K562 (cell line): ENCODE measurements at regions not wholly inside any gene's neighbourhood (a gene's known extent, or its start where the extent isn't known, plus 50 kb on each side); places are given as distances from the start of the nearest gene placed in this dataset.

ENCODE experiments used
- ARHGAP35 ChIP-seq: fragments of 450-650 bp; IDR thresholded peaks from 2 replicates; pipeline ENCODE4 v1.6.1; 2018; ENCODE audit not compliant: partially characterized antibody
- BRD4 ChIP-seq: fragments of 200-600 bp; sonication (generic); IDR thresholded peaks from 2 replicates; pipeline ENCODE4 v1.6.1; 2017; ENCODE audit warnings: inconsistent platforms
- CBX8 ChIP-seq: fragments of 200-600 bp; sonication (generic); IDR thresholded peaks from 2 replicates; pipeline ENCODE4 v1.6.1; 2012; ENCODE audit warnings: borderline replicate concordance, mixed run types, low read depth, mild to moderate bottlenecking, moderate library complexity, mixed read lengths, low read length, control low read depth, inconsistent platforms; ENCODE audit not compliant: poor library complexity, severe bottlenecking; ENCODE audit errors: extremely low read depth
- CHD4 ChIP-seq: fragments of 200-600 bp; sonication (generic); IDR thresholded peaks from 3 replicates; pipeline ENCODE4 v1.6.1; 2012; ENCODE audit warnings: low read depth, mild to moderate bottlenecking, mixed read lengths, low read length, inconsistent platforms; ENCODE audit not compliant: insufficient read depth, insufficient replicate concordance, poor library complexity, severe bottlenecking
- E4F1 ChIP-seq: fragments of 250-450 bp; sonication (Bioruptor Pico); IDR thresholded peaks from 2 replicates; pipeline ENCODE4 v1.5.0; 2021; ENCODE audit warnings: mild to moderate bottlenecking, borderline replicate concordance
- EZH2 ChIP-seq: IDR thresholded peaks from 2 replicates; pipeline ENCODE4 v1.6.1; 2012; ENCODE audit warnings: low read depth, mild to moderate bottlenecking, inconsistent platforms, low read length, borderline replicate concordance
- HEY1 ChIP-seq: fragments of 250-450 bp; sonication (Bioruptor Pico); IDR thresholded peaks from 2 replicates; pipeline ENCODE4 v1.5.0; 2020; ENCODE audit warnings: mild to moderate bottlenecking, moderate library complexity, borderline replicate concordance
- MXD1 ChIP-seq: fragments of 250-450 bp; sonication (Bioruptor Pico); IDR thresholded peaks from 2 replicates; pipeline ENCODE4 v1.8.0; 2021; ENCODE audit warnings: borderline replicate concordance, mild to moderate bottlenecking, moderate library complexity; ENCODE audit not compliant: poor library complexity, severe bottlenecking
- POLR2A ChIP-seq: fragments of 450-650 bp; conservative IDR thresholded peaks from 2 replicates; pipeline ENCODE4 v1.6.1; 2016
- RNF2 ChIP-seq: sonication (generic); IDR thresholded peaks from 2 replicates; pipeline ENCODE4 v1.6.1; 2016
- ZBTB43 ChIP-seq: sonication (generic); formaldehyde crosslinking; IDR thresholded peaks from 2 replicates; pipeline ENCODE4 v1.8.0; 2023; ENCODE audit warnings: mild to moderate bottlenecking, missing genetic modification reagents
- ZC3H4 ChIP-seq: sonication (generic); formaldehyde crosslinking; IDR thresholded peaks from 2 replicates; pipeline ENCODE4 v1.9.0; 2021; ENCODE audit warnings: missing genetic modification reagents, borderline replicate concordance
- ZNF12 ChIP-seq: sonication (generic); formaldehyde crosslinking; IDR thresholded peaks from 2 replicates; pipeline ENCODE4 v1.4.0; 2020; ENCODE audit warnings: mild to moderate bottlenecking, missing genetic modification reagents
- ZNF274 ChIP-seq: IDR thresholded peaks from 2 replicates; pipeline ENCODE4 v1.6.1; 2011; ENCODE audit warnings: low read depth, mild to moderate bottlenecking, low read length, moderate library complexity, borderline replicate concordance

- TF ChIP-seq ZC3H4 (CRISPR knock-in tag), result no peak
- no peak for TF ChIP-seq E4F1 (CRISPR knock-in tag)
- no peak for TF ChIP-seq EZH2
- TF ChIP-seq ZNF12 (CRISPR knock-in tag), result no peak
- TF ChIP-seq ARHGAP35, result no peak
- no peak for TF ChIP-seq CBX8
- TF ChIP-seq HEY1 (CRISPR knock-in tag), result no peak
- no peak for TF ChIP-seq CHD4
- TF ChIP-seq POLR2A, result no peak
- no peak for TF ChIP-seq ZBTB43 (CRISPR knock-in tag)
- no peak for TF ChIP-seq MXD1 (CRISPR knock-in tag)
- TF ChIP-seq RNF2, result no peak
- TF ChIP-seq ZNF274, result no peak
- TF ChIP-seq BRD4, result no peak
These were observed 68.6 kb upstream of the ARHGAP32 start for GRCh38 chr11:129260750-129261149.
